ENCODE measurements at regions not wholly inside any gene's neighbourhood (a gene's known extent, or its start where the extent isn't known, plus 50 kb on each side); places are given as distances from the start of the nearest gene placed in this dataset.

DNA sequence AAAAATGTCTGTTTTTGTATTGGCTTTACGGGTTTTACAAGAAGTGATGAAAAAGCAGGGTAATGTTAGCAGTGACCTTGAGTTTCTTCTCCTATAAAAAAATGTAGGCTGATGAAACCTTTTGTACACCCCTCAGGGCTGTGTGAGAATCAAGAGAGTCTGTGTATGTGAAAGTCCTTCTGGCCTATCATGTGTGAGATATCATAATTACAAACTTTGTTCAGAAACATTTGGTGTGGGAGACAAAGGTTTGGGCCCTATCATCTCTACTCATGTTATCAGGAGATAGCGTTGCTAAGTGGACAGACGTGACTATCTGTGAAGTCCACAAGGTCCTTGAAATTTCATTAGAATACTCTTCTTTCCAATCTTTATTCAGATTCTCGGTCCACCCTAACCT lies 170.6 kb upstream of the HAND2 start:
- Histone ChIP-seq H3K27ac (ENCODE audit: low read depth, low read length) (no peak overlapping the region), H3K79me2 (ENCODE audit: insufficient read depth, low read length) (no peaks in the 10 kb centered on the region), H3K4me2 (ENCODE audit: insufficient read depth, low read length) (no peak overlapping the region), H3K9me3 (ENCODE audit: low read depth, low read length) (no peaks in the 10 kb centered on the region), H3K4me3 (ENCODE audit: insufficient read depth, low read length) (no peak overlapping the region), H2AFZ (ENCODE audit: low read length) (no peak overlapping the region), H3K4me1 (ENCODE audit: insufficient read depth, low read length) (no peaks in the 10 kb centered on the region), H4K20me1 (ENCODE audit: insufficient read depth, low read length) (no peaks in the 10 kb centered on the region), H3K27me3 (ENCODE audit: insufficient read depth, low read length) (no peaks in the 10 kb centered on the region), H3K36me3 (ENCODE audit: insufficient read depth, low read length) (no peaks in the 10 kb centered on the region)
- no peak for DNase-seq (ENCODE audit: insufficient read length, low spot score, missing footprints)
- TF ChIP-seq, protein P1, sequence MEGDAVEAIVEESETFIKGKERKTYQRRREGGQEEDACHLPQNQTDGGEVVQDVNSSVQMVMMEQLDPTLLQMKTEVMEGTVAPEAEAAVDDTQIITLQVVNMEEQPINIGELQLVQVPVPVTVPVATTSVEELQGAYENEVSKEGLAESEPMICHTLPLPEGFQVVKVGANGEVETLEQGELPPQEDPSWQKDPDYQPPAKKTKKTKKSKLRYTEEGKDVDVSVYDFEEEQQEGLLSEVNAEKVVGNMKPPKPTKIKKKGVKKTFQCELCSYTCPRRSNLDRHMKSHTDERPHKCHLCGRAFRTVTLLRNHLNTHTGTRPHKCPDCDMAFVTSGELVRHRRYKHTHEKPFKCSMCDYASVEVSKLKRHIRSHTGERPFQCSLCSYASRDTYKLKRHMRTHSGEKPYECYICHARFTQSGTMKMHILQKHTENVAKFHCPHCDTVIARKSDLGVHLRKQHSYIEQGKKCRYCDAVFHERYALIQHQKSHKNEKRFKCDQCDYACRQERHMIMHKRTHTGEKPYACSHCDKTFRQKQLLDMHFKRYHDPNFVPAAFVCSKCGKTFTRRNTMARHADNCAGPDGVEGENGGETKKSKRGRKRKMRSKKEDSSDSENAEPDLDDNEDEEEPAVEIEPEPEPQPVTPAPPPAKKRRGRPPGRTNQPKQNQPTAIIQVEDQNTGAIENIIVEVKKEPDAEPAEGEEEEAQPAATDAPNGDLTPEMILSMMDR (IDR thresholded peaks at IDR 0.05; ENCODE audit: extremely low read depth, low read depth, low read length) = no peak

DNA sequence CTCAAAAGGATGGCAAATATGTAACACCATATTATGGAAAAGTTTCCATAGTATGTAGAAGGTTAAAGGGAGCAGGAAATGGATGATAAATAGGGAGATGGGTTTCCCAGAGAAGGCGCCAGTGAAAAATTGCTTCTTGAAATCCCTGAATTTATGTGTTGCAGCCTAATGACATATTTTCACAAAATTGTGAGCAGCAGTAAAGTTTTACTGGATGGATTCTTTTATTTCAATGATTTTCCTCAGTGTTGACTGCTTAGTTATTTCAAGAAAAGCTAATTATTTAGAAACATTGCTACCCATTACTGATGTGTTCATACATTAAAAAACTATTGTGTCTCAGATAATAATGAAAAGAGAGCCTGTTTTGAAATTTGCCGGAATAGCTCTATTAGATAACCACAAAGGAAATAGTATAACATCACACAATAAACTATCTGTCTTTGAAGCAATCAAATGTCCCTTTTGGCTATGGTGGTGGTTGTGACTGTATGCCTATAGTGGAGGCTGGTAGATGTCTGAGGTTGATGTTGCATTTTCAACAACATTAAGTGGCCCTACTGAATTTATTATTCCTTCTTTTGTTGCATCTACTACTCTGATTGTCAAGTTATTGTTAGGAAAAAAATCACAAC lies 169.9 kb upstream of the HAND2 start:
- no peaks in the 10 kb centered on the region for H3K36me3 ChIP-seq (ENCODE audit: insufficient read depth, low read length)
- H3K27me3 ChIP-seq (ENCODE audit: insufficient read depth, low read length) = no peaks in the 10 kb centered on the region
- no peaks in the 10 kb centered on the region for H4K20me1 ChIP-seq (ENCODE audit: insufficient read depth, low read length)
- H3K4me3 ChIP-seq (ENCODE audit: insufficient read depth, low read length) = no peak overlapping the region
- no peak overlapping the region for H2AFZ ChIP-seq (ENCODE audit: low read length)
- H3K4me2 ChIP-seq (ENCODE audit: insufficient read depth, low read length) = no peak overlapping the region
- H3K27ac ChIP-seq (ENCODE audit: low read depth, low read length) = no peak overlapping the region
- no peak for DNase-seq (ENCODE audit: insufficient read length, low spot score, missing footprints)
- no peaks in the 10 kb centered on the region for H3K9me3 ChIP-seq (ENCODE audit: low read depth, low read length)
- TF ChIP-seq, protein P1 (IDR thresholded peaks at IDR 0.05; ENCODE audit: extremely low read depth, low read depth, low read length) = no peak
- no peaks in the 10 kb centered on the region for H3K4me1 ChIP-seq (ENCODE audit: insufficient read depth, low read length)
- H3K79me2 ChIP-seq (ENCODE audit: insufficient read depth, low read length) = no peaks in the 10 kb centered on the region

DNA sequence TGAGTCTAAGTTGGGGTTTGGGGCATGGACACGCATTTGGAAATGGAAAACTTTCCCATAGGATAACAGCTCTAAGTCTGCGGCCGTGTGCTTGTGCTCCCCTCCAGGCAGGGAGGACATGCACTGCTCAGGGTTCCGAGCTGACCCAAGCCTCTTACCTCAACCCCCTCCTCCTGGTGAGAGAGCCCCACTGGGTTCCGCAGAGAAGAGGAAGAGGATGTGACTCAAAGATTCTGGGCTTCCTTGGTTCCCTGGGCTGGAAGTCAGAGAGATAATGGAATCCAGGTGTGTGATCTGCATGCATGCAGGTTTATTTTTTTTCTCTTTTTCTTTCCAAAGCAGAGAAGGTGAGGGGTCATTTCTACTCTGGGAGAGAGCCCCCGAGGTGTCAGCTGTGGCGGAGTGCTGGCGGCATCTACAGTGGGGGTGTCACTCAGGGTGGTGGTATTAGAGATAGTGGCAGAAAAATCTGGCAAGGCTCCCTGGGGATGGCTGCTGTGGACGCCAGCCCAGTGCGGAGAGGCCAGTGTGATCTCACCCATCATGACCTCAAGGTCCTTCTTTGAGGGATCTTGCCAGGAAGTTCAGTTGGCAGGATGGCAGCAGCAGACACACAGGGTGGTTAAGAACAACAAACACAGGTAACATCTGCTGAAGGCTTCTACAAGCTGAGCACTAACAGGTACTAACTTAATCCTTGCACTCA lies 168.7 kb upstream of the HAND2 start:
- no peak for DNase-seq (ENCODE audit: insufficient read length, low spot score, missing footprints)
- H3K79me2 ChIP-seq (ENCODE audit: insufficient read depth, low read length) = no peaks in the 10 kb centered on the region
- TF ChIP-seq, protein P1 (IDR thresholded peaks at IDR 0.05; ENCODE audit: extremely low read depth, low read depth, low read length) = no peak
- H3K27me3 ChIP-seq (ENCODE audit: insufficient read depth, low read length) = no peaks in the 10 kb centered on the region
- H3K4me1 ChIP-seq (ENCODE audit: insufficient read depth, low read length) = no peaks in the 10 kb centered on the region
- no peaks in the 10 kb centered on the region for H4K20me1 ChIP-seq (ENCODE audit: insufficient read depth, low read length)
- H3K36me3 ChIP-seq (ENCODE audit: insufficient read depth, low read length) = no peaks in the 10 kb centered on the region
- no peak overlapping the region for H3K27ac ChIP-seq (ENCODE audit: low read depth, low read length)
- H3K4me3 ChIP-seq (ENCODE audit: insufficient read depth, low read length) = no peak overlapping the region
- H2AFZ ChIP-seq (ENCODE audit: low read length) = no peak overlapping the region
- H3K4me2 ChIP-seq (ENCODE audit: insufficient read depth, low read length) = no peak overlapping the region
- no peaks in the 10 kb centered on the region for H3K9me3 ChIP-seq (ENCODE audit: low read depth, low read length)

DNA sequence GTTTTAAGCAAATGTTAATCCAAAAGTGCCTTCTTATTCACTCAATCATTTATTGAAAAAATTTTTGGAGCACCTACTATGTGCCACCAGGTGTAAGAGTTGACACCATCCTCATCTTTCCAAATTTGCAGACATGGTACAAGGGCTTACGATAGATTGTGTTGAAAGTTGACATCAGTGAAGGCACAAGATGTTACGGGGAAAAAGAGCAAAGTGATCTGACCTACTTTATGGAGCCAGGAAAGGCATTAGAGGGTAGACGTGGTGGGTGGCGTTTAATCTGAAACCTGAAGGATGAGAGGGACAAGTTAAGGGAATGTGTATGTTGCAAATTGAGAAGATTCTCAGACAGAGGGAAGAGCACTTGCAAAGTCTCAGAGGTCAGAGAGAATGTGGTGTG lies 167.8 kb upstream of the HAND2 start:
- no peak overlapping the region for H3K4me3 ChIP-seq (ENCODE audit: insufficient read depth, low read length)
- no peaks in the 10 kb centered on the region for H3K4me1 ChIP-seq (ENCODE audit: insufficient read depth, low read length)
- no peak overlapping the region for H3K4me2 ChIP-seq (ENCODE audit: insufficient read depth, low read length)
- no peaks in the 10 kb centered on the region for H3K36me3 ChIP-seq (ENCODE audit: insufficient read depth, low read length)
- H3K9me3 ChIP-seq (ENCODE audit: low read depth, low read length) = no peaks in the 10 kb centered on the region
- no peaks in the 10 kb centered on the region for H3K79me2 ChIP-seq (ENCODE audit: insufficient read depth, low read length)
- TF ChIP-seq, protein P1 (IDR thresholded peaks at IDR 0.05; ENCODE audit: extremely low read depth, low read depth, low read length) = no peak
- H3K27me3 ChIP-seq (ENCODE audit: insufficient read depth, low read length) = no peaks in the 10 kb centered on the region
- no peak overlapping the region for H2AFZ ChIP-seq (ENCODE audit: low read length)
- no peaks in the 10 kb centered on the region for H4K20me1 ChIP-seq (ENCODE audit: insufficient read depth, low read length)
- DNase-seq (ENCODE audit: insufficient read length, low spot score, missing footprints) = no peak
- no peak overlapping the region for H3K27ac ChIP-seq (ENCODE audit: low read depth, low read length)
